Body of pancreas (tissue), 4 donors: ENCODE measurements at regions not wholly inside any gene's neighbourhood (a gene's known extent, or its start where the extent isn't known, plus 50 kb on each side); places are given as distances from the start of the nearest gene placed in this dataset.

ENCODE experiments used
- ATAC-seq: fragments of 150-250 bp; one replicate; pipeline ENCODE4 v1.9.1; 2016
- DNase-seq, 4 donors: peaks; one replicate each; pipeline ENCODE4 v3.0.0-alpha.2; 2019
- H3K27ac ChIP-seq, 4 donors: fragments of 200-600 bp; sonication (generic); 1 replicate in 3 of 4; 2 replicates in 1 of 4; pipeline versions ENCODE4 v1.5.1 to v1.6.1; 2016 to 2019; ENCODE audit warnings: mild to moderate bottlenecking in 1 of 4, mixed read lengths in 1 of 4, moderate library complexity in 1 of 4
- H3K27me3 ChIP-seq, 2 donors: fragments of 200-600 bp; sonication (generic); one replicate each; pipeline ENCODE4 v1.6.0; 2016; ENCODE audit warnings: mild to moderate bottlenecking in 1 of 2
- H3K36me3 ChIP-seq, 2 donors: fragments of 200-600 bp; sonication (generic); replicated peaks in 1 of 2; 2 replicates each; pipeline ENCODE4 v1.5.1; 2016; ENCODE audit warnings: low read depth in 2 of 2; ENCODE audit not compliant: insufficient read depth in 1 of 2
- H3K4me1 ChIP-seq: fragments of 200-600 bp; sonication (generic); one replicate; pipeline ENCODE4 v1.6.0; 2016
- H3K4me3 ChIP-seq, 2 donors: fragments of 200-600 bp; sonication (generic); 1 replicate in 1 of 2; 2 replicates in 1 of 2; pipeline ENCODE4 v1.5.1; 2016 to 2019
- H3K9me3 ChIP-seq, 3 donors: fragments of 200-600 bp; sonication (generic); 1 replicate in 2 of 3; 2 replicates in 1 of 3; pipeline ENCODE4 v1.5.1; 2016
- POLR2A ChIP-seq, 3 donors: fragments of 450-650 bp; IDR thresholded peaks; one replicate each; pipeline ENCODE4 v1.6.1; 2016; ENCODE audit warnings: antibody characterized with exemption in 3 of 3, mild to moderate bottlenecking in 2 of 3
- WGBS, 2 donors: methylation state at CpG; one replicate each; pipeline ENCODE4 v1.1.5; 2017; 5-methylcytosine and 5-hydroxymethylcytosine counted together
- intact Hi-C: fragments of 100-400 bp; cut with DNase I; formaldehyde crosslinking; loops from one replicate; pipeline ENCODE4 v1.15.1; 2023
- TF ChIP-seq, protein P1 (sequence below), 7 experiments: fragments of 450-650 bp in 4 of 7; fragments of 200-600 bp in 3 of 7; sonication (generic) in 3 of 7; IDR thresholded peaks; one replicate each; pipeline ENCODE4 v1.5.1; 2016 to 2019; ENCODE audit warnings: antibody characterized with exemption in 7 of 7

DNA sequence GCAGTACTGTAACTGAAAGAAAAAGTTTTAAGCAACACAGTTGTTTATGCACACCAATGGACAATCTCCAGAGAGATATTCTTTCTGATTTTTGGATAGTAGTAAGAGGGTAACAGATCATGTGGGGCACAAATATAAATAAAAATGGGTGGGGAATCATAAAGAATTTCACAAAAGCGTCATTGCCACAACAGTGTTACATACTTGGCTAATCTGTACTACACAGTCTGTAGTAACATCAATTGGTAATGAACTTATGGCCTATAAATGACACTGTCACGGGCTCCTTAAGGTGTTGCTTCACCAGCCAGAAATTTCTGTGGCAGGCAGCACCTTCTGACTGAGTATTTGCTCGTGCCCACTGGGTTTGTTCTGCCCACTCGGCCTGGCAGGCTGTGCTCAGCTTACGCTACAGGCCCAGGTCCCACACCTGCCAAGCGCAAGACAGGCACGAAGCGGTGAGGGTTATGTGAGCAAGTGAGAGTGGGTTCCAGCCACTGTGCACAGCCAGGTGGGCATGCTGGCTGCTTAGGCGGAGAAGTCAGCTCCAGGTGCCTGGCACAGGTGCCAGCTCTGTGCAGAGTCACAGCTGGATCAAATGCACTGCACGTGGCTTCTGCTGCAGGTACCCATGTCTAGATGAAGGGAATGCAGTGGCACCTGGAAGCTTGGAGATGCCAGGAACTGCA is 532.5 kb upstream of the SLC39A10 start:
- TF ChIP-seq, protein P1, sequence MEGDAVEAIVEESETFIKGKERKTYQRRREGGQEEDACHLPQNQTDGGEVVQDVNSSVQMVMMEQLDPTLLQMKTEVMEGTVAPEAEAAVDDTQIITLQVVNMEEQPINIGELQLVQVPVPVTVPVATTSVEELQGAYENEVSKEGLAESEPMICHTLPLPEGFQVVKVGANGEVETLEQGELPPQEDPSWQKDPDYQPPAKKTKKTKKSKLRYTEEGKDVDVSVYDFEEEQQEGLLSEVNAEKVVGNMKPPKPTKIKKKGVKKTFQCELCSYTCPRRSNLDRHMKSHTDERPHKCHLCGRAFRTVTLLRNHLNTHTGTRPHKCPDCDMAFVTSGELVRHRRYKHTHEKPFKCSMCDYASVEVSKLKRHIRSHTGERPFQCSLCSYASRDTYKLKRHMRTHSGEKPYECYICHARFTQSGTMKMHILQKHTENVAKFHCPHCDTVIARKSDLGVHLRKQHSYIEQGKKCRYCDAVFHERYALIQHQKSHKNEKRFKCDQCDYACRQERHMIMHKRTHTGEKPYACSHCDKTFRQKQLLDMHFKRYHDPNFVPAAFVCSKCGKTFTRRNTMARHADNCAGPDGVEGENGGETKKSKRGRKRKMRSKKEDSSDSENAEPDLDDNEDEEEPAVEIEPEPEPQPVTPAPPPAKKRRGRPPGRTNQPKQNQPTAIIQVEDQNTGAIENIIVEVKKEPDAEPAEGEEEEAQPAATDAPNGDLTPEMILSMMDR (IDR thresholded peaks at IDR 0.05): no peak
- no peaks in the 10 kb centered on the region for H3K36me3 ChIP-seq

DNA sequence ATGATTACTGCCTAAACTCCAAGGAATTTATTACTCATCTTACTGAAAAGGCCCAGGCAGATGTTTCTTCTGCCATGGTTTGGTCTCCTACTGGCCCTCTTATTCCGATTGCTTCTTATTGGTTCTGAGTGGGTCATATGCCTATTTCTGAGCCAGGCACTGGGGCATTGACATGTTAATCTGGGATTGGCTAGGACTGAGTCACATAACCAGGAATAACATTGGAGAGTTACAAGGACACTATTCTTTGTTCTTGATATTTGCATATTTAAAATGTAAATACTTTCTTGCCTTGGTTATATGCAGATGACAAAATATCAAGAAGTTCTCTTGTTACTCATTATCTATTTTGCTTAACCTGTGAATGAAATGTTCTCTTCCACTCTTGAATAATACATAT is 534.4 kb upstream of the SLC39A10 start:
- no peaks in the 10 kb centered on the region for H3K9me3 ChIP-seq
- H3K27me3 ChIP-seq: no peaks in the 10 kb centered on the region
- no peak for ATAC-seq
- H3K36me3 ChIP-seq: no peaks in the 10 kb centered on the region
- TF ChIP-seq, protein P1 (IDR thresholded peaks at IDR 0.05): no peak
- no peak for TF ChIP-seq POLR2A (IDR thresholded peaks at IDR 0.05)
- no peak overlapping the region for H3K4me3 ChIP-seq
- intact Hi-C loops: no loop called here
- WGBS, 2 donors: 45 to 50% methylated on average over 1 of the region's 1 CpG
- DNase-seq: no peak
- no peaks in the 10 kb centered on the region for H3K4me1 ChIP-seq
- H3K27ac ChIP-seq: no peak overlapping the region

More for the DNA sequence above, 532.5 kb upstream of the SLC39A10 start:
- Histone ChIP-seq H3K27me3 (no peaks in the 10 kb centered on the region), H3K9me3 (no peaks in the 10 kb centered on the region), H3K4me3 (no peak overlapping the region), H3K27ac (no peak overlapping the region), H3K4me1 (no peaks in the 10 kb centered on the region)
- intact Hi-C loops: no loop called here
- WGBS, 2 donors: 63 to 69% methylated on average over 9 to 10 of the region's 10 CpGs
- no peak for DNase-seq
- ATAC-seq: no peak

DNA sequence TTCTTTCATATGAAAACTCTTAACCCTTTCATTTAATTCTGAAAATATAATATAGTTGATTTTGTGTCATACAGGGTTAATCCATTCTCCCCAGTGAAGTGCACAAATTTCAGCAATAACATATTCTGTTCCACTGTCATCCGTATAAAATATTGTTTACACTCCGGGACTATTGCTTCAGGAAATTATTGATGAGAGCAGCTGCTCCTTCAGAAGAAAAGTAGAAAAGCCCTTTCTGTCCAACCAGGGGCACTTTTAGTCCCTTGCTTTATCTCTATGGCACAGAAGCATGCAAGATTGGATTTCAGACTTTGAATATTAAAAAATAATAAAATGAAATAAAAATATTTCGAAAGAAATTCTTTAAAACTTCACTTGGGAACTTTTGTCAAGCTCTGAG is 535.7 kb upstream of the SLC39A10 start:
- ATAC-seq (no peak), DNase-seq (no peak)
- no peak for TF ChIP-seq POLR2A (IDR thresholded peaks at IDR 0.05)
- TF ChIP-seq, protein P1 (IDR thresholded peaks at IDR 0.05): no peak
- Histone ChIP-seq H3K36me3 (no peaks in the 10 kb centered on the region), H3K27me3 (no peaks in the 10 kb centered on the region), H3K27ac (no peak overlapping the region), H3K9me3 (no peaks in the 10 kb centered on the region), H3K4me3 (no peak overlapping the region), H3K4me1 (no peaks in the 10 kb centered on the region)
- WGBS, 2 donors: 16 to 32% methylated on average over 3 of the region's 3 CpGs
- intact Hi-C loops: no loop called here

DNA sequence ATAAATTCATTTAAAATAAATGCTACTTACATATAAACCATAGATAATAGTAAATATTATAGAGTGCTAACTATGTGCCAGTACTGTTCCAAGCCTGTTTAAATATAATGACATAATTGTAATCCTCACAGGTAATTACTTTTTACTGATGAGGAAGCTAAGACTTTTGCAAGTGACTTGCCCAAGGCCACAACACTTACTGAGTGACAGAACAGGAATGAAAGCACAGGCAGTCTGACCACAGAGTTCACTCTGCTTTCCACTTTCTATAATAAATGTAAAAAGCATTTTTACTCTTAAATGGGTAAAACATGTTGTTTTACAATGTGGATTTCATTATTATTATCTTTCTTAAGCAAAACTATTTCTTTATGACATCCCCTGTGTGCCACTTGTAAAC is 537.8 kb upstream of the SLC39A10 start:
- DNase-seq: no peak
- no peak for TF ChIP-seq POLR2A (IDR thresholded peaks at IDR 0.05)
- TF ChIP-seq, protein P1 (IDR thresholded peaks at IDR 0.05): no peak
- Histone ChIP-seq H3K27me3 (no peaks in the 10 kb centered on the region), H3K9me3 (no peaks in the 10 kb centered on the region), H3K4me3 (no peak overlapping the region), H3K27ac (no peak overlapping the region), H3K36me3 (no peaks in the 10 kb centered on the region), H3K4me1 (no peaks in the 10 kb centered on the region)
- intact Hi-C loops: no loop called here
- ATAC-seq: no peak

DNA sequence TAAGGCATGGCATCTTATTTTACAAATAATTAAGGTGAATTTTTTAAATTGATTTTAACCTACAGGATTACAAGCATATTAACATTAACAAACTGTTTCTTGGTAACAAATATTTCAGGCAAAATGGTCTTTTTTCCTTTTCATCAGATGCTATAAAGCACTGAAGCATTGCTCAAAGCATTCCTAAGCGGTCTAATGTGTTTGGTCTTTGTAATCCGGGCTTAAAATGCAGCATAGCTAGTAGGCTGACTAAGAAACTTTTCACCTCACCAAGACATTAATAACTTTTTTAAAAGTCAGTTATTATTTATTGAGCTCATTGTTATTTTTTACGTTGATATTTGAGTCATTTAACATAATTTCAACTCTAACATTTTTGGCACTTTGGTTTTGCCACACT is 538.8 kb upstream of the SLC39A10 start:
- TF ChIP-seq POLR2A (IDR thresholded peaks at IDR 0.05): no peak
- TF ChIP-seq, protein P1 (IDR thresholded peaks at IDR 0.05): no peak
- no peaks in the 10 kb centered on the region for H3K36me3 ChIP-seq
- DNase-seq (no peak), ATAC-seq (no peak)
- H3K27ac ChIP-seq: no peak overlapping the region
- H3K4me1 ChIP-seq: no peaks in the 10 kb centered on the region
- intact Hi-C loops: no loop called here
- H3K9me3 ChIP-seq: no peaks in the 10 kb centered on the region
- no peak overlapping the region for H3K4me3 ChIP-seq
- H3K27me3 ChIP-seq: no peaks in the 10 kb centered on the region
- 61 to 62% methylated on average over 3 of the region's 3 CpGs for WGBS, 2 donors
